GM12878 (cell line): ENCODE measurements at regions not wholly inside any gene's neighbourhood (a gene's known extent, or its start where the extent isn't known, plus 50 kb on each side); places are given as distances from the start of the nearest gene placed in this dataset.

Experiments used
- BHLHE40 ChIP-seq, 2 experiments: fragments of 450-650 bp in 1 of 2; IDR thresholded peaks; 2 replicates each; pipeline ENCODE4 v1.6.1; 2011 to 2017; ENCODE audit warnings: low read depth in 2 of 2, borderline replicate concordance in 1 of 2, improper control_type of control experiment in 1 of 2, low read length in 1 of 2, mild to moderate bottlenecking in 1 of 2
- CTCF ChIP-seq, 3 experiments: IDR thresholded peaks in 2 of 3; conservative IDR thresholded peaks in 1 of 3; 2 replicates each; pipeline ENCODE4 v1.5.1; 2011; ENCODE audit warnings: low read depth in 3 of 3, low read length in 3 of 3, mild to moderate bottlenecking in 3 of 3, control low read depth in 2 of 3, moderate library complexity in 2 of 3, inconsistent platforms in 1 of 3, mixed read lengths in 1 of 3; ENCODE audit not compliant: control insufficient read depth in 2 of 3, insufficient read depth in 1 of 3; ENCODE audit errors: extremely low read depth in 1 of 3
- NRF1 ChIP-seq: conservative IDR thresholded peaks from 2 replicates; pipeline ENCODE4 v1.6.1; 2011; ENCODE audit warnings: mild to moderate bottlenecking, low read depth, low read length, improper control_type of control experiment
- REST ChIP-seq: IDR thresholded peaks from 2 replicates; pipeline ENCODE4 v1.6.1; 2012; ENCODE audit warnings: mild to moderate bottlenecking, low read depth, low read length

GRCh38 chr12:114779647-114780046 lies 95.7 kb upstream of the TBX3 start:
- TF ChIP-seq CTCF (IDR thresholded peaks at IDR 0.05 in 2 of 3, conservative IDR thresholded peaks at IDR 0.05 in 1 of 3; ENCODE audit: control insufficient read depth in 2 of 3, extremely low read depth in 1 of 3, insufficient read depth in 1 of 3, low read depth in 3 of 3, low read length in 3 of 3): no peak
- no peak for TF ChIP-seq REST
- TF ChIP-seq NRF1: no peak
- TF ChIP-seq BHLHE40 (IDR thresholded peaks at IDR 0.05; ENCODE audit: borderline replicate concordance in 1 of 2, low read depth in 2 of 2, low read length in 1 of 2): no peak
